ENCODE measurements at regions not wholly inside any gene's neighbourhood (a gene's known extent, or its start where the extent isn't known, plus 50 kb on each side); places are given as distances from the start of the nearest gene placed in this dataset.

GRCh38 chr22:47586038-47586437 is 823.6 kb downstream of the TBC1D22A start:
- DNase-seq (ENCODE audit: low spot score): peak; percentile 41

- no peak for DNase-seq (ENCODE audit: low spot score)
Measured at GRCh38 chr22:47583959-47584562, 821.6 kb downstream of the TBC1D22A start.

GRCh38 chr22:47582067-47582466 is 819.6 kb downstream of the TBC1D22A start:
- no peak for DNase-seq (ENCODE audit: low spot score)

- DNase-seq (ENCODE audit: low spot score): no peak
Measured at GRCh38 chr22:47580121-47580520, 817.7 kb downstream of the TBC1D22A start.

GRCh38 chr22:47576908-47577307 is 814.5 kb downstream of the TBC1D22A start:
- DNase-seq (ENCODE audit: low spot score): no peak

- peak; percentile 3 for DNase-seq (ENCODE audit: low spot score)
Measured at GRCh38 chr22:47575291-47575690, 812.8 kb downstream of the TBC1D22A start.

- no peak for DNase-seq (ENCODE audit: low spot score)
Measured at GRCh38 chr22:47574556-47574955, 812.1 kb downstream of the TBC1D22A start.

GRCh38 chr22:47573141-47573540 is 810.7 kb downstream of the TBC1D22A start:
- no peak for DNase-seq (ENCODE audit: low spot score)

GRCh38 chr22:47572443-47572842 is 810.0 kb downstream of the TBC1D22A start:
- no peak for DNase-seq (ENCODE audit: low spot score)

GRCh38 chr22:47571616-47572015 is 809.2 kb downstream of the TBC1D22A start:
- DNase-seq (ENCODE audit: low spot score): no peak

GRCh38 chr22:47570851-47571250 is 808.4 kb downstream of the TBC1D22A start:
- no peak for DNase-seq (ENCODE audit: low spot score)

- DNase-seq (ENCODE audit: low spot score): no peak
Measured at GRCh38 chr22:47570300-47570685, 807.8 kb downstream of the TBC1D22A start.

- no peak for DNase-seq (ENCODE audit: low spot score)
Measured at GRCh38 chr22:47569389-47570299, 807.2 kb downstream of the TBC1D22A start.

GRCh38 chr22:47568700-47569099 is 806.2 kb downstream of the TBC1D22A start:
- no peak for DNase-seq (ENCODE audit: low spot score)

GRCh38 chr22:47567126-47568090 is 805.0 kb downstream of the TBC1D22A start:
- DNase-seq (ENCODE audit: low spot score): no peak

GRCh38 chr22:47566491-47566890 is 804.0 kb downstream of the TBC1D22A start:
- no peak for DNase-seq (ENCODE audit: low spot score)

- DNase-seq (ENCODE audit: low spot score): no peak
Measured at GRCh38 chr22:47565607-47566006, 803.2 kb downstream of the TBC1D22A start.

- DNase-seq (ENCODE audit: low spot score): no peak
Measured at GRCh38 chr22:47564651-47565434, 802.4 kb downstream of the TBC1D22A start.

- DNase-seq (ENCODE audit: low spot score): no peak
Measured at GRCh38 chr22:47564158-47564450, 801.7 kb downstream of the TBC1D22A start.

GRCh38 chr22:47563406-47564157 is 801.1 kb downstream of the TBC1D22A start:
- DNase-seq (ENCODE audit: low spot score): no peak

GRCh38 chr22:47561766-47562165 is 799.3 kb downstream of the TBC1D22A start:
- no peak for DNase-seq (ENCODE audit: low spot score)

Measured in HT-29 (cell line).